ENCODE measurements at regions not wholly inside any gene's neighbourhood (a gene's known extent, or its start where the extent isn't known, plus 50 kb on each side); places are given as distances from the start of the nearest gene placed in this dataset.
A peak's percentile ranks its signal among the peaks of the same experiment; 100 is the strongest.

- DNase-seq = peak; percentile 65
Observed at GRCh38 chr14:60349663-60350365, 100.8 kb downstream of the PPM1A start.

- DNase-seq = no peak
Observed at GRCh38 chr14:60350366-60350720, 101.3 kb downstream of the PPM1A start.

DNA sequence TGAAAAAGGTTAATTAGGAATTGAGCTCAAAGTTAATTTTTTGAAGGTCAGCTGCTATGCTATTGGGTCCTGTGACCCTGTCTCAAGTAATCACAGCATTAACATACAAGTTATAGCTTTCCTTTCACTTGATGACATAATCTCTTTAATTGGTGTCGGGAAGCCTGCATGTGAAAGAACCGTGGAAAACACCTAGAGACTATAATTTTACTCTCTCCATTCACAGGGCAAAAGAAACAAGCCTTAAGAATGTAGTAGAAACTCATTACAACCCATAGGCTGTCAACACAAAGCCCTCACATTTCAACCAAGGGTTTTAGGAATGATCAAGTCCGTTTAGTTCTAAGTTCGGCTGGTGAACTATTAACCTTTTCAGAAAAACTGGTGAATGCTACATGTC, 104.4 kb downstream of the PPM1A start:
- DNase-seq = no peak

GRCh38 chr14:60355768-60356167, 106.7 kb downstream of the PPM1A start:
- DNase-seq = no peak

DNA sequence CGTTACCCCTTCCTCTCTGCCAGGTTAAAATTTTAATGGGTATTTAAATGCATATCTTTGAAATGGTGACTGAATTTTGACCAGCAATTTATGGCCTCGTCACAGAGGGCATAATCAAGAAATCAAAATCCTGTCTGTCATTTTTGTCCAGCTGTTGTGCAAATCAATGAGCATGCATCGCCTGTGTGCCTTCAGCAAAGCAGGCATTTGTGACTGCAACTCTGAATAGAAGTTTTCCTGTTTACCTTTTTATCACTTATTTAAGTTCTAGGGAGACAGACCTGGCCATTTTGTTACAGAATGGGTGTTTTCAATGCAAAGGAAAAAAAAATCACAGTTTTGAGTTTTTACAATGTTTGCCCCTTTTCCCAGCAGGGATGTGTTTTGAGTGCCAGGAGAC, 107.4 kb downstream of the PPM1A start:
- no peak for DNase-seq

- DNase-seq = peak; percentile 83
Observed at GRCh38 chr14:60356906-60357550, 108.0 kb downstream of the PPM1A start.

DNA sequence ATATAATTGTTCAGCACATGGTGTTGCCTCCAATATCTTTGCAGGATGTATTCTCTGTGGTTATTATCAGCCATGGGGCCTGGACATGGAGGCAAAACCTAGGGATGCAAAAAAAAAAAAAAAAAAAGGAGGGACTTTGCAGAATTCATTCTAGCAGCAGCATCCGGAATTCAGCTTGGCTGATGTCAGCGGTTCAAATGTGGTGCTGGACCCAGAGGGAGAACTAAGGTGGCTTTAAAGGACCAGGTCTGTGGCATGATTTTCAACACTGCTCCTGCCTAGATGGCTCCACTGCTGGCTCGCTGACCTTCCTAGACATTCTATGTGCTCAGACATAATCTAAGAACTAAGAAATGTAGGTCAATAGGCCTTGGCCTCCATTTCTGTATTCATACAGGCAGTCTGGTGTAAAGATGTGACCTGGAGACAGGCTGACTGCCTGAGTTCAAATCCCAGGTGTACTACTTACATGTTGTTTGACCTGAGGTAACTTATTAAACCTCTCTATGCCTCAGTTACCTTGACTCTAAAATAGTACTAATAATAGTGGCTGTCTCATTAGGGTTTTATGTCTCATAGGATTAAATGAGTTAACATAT, 108.6 kb downstream of the PPM1A start:
- no peak for DNase-seq

DNA sequence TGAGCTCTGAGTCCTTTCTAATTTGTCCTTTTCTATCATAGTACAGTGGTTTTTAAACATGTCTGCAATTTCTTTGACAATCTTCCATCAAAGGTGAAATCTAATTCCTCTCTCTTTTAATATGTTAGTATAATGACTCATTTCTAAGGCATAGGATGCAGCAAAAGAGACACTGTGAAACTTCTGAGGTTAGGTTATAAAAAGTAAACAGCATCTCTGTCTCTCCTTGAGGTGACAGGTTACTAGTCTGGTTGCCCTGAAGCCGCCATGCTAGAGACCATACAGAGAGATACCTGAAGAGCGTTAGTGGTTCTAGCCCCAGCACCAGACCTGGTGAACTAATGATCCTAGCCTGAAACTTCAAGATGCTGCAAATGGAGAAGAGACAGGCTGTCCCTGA, 114.3 kb downstream of the PPM1A start:
- no peak for DNase-seq

DNA sequence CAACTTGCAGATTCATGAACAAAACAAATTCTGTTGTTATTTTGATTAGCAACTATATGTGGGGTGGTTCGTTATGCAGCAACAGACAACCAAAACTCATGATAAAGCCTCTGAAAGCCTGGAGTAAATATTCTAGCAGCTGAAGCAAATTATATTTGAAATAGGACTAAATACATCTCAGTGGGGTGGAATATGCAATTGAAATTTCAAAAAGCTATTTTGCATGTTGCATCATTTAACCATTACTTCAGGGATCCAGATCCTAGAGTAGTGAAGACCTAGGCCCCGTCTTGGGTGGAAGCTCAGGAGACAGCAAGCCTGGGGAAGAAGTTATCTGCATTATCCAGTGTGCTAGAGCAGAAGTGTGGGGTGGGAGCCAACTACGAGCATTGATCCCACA, 114.7 kb downstream of the PPM1A start:
- DNase-seq = no peak

DNA sequence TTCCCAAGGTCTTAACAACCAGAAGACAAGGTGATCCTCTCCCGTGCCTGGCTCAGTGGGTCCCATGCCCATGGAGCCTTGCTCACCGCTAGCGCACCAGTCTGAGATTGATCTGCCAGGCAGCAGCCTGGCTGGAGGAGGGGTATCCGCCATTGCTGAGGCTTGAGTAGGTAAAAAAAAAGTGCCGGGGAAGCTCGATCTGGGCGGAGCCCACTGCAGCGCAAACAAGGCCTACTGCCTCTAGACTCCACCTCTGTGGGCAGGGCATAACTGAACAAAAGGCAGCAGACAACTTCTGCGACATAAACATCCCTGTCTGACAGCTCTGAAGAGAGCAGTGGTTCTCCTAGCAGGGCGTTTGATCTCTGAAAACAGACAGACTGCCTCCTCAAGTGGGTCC, 104.0 kb downstream of the C14orf39 start:
- no peak for DNase-seq
